HEK293T (cell line): ENCODE measurements at regions not wholly inside any gene's neighbourhood (a gene's known extent, or its start where the extent isn't known, plus 50 kb on each side); places are given as distances from the start of the nearest gene placed in this dataset.

Experiments
- ARNT ChIP-seq: fragments of 450-650 bp; IDR thresholded peaks from 2 replicates; pipeline ENCODE4 v1.6.1; 2017; ENCODE audit warnings: mild to moderate bottlenecking
- BHLHE40 ChIP-seq: fragments of 450-650 bp; IDR thresholded peaks from 2 replicates; pipeline ENCODE4 v1.6.1; 2016; ENCODE audit warnings: mild to moderate bottlenecking, moderate library complexity, borderline replicate concordance
- ELF4 ChIP-seq: fragments of 450-650 bp; IDR thresholded peaks from 2 replicates; pipeline ENCODE4 v1.6.1; 2017; ENCODE audit warnings: antibody characterized with exemption
- FOXA1 ChIP-seq: fragments of 450-650 bp; IDR thresholded peaks from 2 replicates; pipeline ENCODE4 v1.6.1; 2016; ENCODE audit warnings: mild to moderate bottlenecking
- FOXK2 ChIP-seq: fragments of 450-650 bp; IDR thresholded peaks from 2 replicates; pipeline ENCODE4 v1.6.1; 2016; ENCODE audit warnings: mild to moderate bottlenecking
- FOXM1 ChIP-seq: fragments of 450-650 bp; IDR thresholded peaks from 2 replicates; pipeline ENCODE4 v1.6.1; 2017; ENCODE audit warnings: mild to moderate bottlenecking, borderline replicate concordance
- HDGF ChIP-seq: fragments of 450-650 bp; IDR thresholded peaks from 2 replicates; pipeline ENCODE4 v1.6.1; 2017; ENCODE audit warnings: antibody characterized with exemption, borderline replicate concordance
- L3MBTL2 ChIP-seq: fragments of 450-650 bp; conservative IDR thresholded peaks from 2 replicates; pipeline ENCODE4 v1.6.1; 2016; ENCODE audit warnings: mild to moderate bottlenecking
- NFRKB ChIP-seq: fragments of 450-650 bp; IDR thresholded peaks from 2 replicates; pipeline ENCODE4 v1.6.1; 2016; ENCODE audit warnings: mild to moderate bottlenecking, moderate library complexity
- SP1 ChIP-seq: fragments of 450-650 bp; IDR thresholded peaks from 2 replicates; pipeline ENCODE4 v1.6.1; 2017
- SUZ12 ChIP-seq: fragments of 450-650 bp; IDR thresholded peaks from 2 replicates; pipeline ENCODE4 v1.6.1; 2016; ENCODE audit warnings: mild to moderate bottlenecking
- TARDBP ChIP-seq: fragments of 450-650 bp; IDR thresholded peaks from 2 replicates; pipeline ENCODE4 v1.6.1; 2016
- ZNF384 ChIP-seq: fragments of 450-650 bp; IDR thresholded peaks from 2 replicates; pipeline ENCODE4 v1.6.1; 2016
- TF ChIP-seq, protein P1 (sequence below): fragments of 450-650 bp; IDR thresholded peaks from 2 replicates; pipeline ENCODE4 v1.6.1; 2016

DNA sequence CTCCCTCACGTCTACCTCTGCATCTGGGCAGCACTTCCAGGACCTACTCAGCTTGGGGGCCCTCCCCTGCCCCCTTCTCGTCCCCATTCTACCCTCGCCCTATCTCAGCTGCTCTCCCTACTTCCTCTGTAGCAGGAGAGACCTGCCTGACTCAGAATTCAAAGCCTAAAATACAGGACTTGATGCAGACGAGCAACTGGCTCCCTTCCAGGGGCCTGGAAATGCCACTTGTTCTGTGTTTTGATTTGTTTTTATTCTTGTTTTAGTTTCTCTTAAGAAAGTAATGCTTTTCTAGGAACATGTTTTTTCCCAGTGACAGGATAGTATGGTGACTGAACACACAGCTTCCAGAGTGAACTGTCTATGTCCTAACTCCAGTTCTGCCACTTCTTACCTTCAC is 320.4 kb upstream of the CDH4 start:
- TF ChIP-seq TARDBP (no peak), NFRKB (no peak), BHLHE40 (no peak), SP1 (no peak), FOXM1 (no peak), ELF4 (no peak), ZNF384 (no peak), SUZ12 (no peak), L3MBTL2 (no peak), FOXK2 (no peak), ARNT (no peak), FOXA1 (no peak), HDGF (no peak)
- TF ChIP-seq, protein P1, sequence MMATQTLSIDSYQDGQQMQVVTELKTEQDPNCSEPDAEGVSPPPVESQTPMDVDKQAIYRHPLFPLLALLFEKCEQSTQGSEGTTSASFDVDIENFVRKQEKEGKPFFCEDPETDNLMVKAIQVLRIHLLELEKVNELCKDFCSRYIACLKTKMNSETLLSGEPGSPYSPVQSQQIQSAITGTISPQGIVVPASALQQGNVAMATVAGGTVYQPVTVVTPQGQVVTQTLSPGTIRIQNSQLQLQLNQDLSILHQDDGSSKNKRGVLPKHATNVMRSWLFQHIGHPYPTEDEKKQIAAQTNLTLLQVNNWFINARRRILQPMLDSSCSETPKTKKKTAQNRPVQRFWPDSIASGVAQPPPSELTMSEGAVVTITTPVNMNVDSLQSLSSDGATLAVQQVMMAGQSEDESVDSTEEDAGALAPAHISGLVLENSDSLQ, result no peak
